C4-2B (cell line): ENCODE measurements at regions not wholly inside any gene's neighbourhood (a gene's known extent, or its start where the extent isn't known, plus 50 kb on each side); places are given as distances from the start of the nearest gene placed in this dataset.

Experiments
- CTCF ChIP-seq: fragments of 450-650 bp; conservative IDR thresholded peaks from 2 replicates; pipeline ENCODE4 v1.5.1; 2017; ENCODE audit warnings: mild to moderate bottlenecking
- ZFX ChIP-seq: fragments of 450-650 bp; IDR thresholded peaks from 2 replicates; pipeline ENCODE4 v1.6.1; 2017

GRCh38 chr14:84343656-84344055 is 1186.3 kb upstream of the FLRT2 start:
- TF ChIP-seq CTCF (no peak), ZFX (no peak)
